Mesodermal cell (in vitro differentiated cells): ENCODE measurements at regions not wholly inside any gene's neighbourhood (a gene's known extent, or its start where the extent isn't known, plus 50 kb on each side); places are given as distances from the start of the nearest gene placed in this dataset.

Experiments used
- H3K27ac ChIP-seq: 2 replicates; pipeline ENCODE4 v1.7.0; 2013; ENCODE audit warnings: mild to moderate bottlenecking, low read depth, low read length, moderate library complexity; ENCODE audit not compliant: severe bottlenecking
- H3K36me3 ChIP-seq: 2 replicates; pipeline ENCODE4 v1.7.1; 2013; ENCODE audit warnings: mild to moderate bottlenecking, low read length, moderate library complexity; ENCODE audit not compliant: control insufficient read depth, insufficient read depth
- H3K4me1 ChIP-seq: one replicate; pipeline ENCODE4 v1.7.1; 2013; ENCODE audit warnings: mild to moderate bottlenecking, low read length; ENCODE audit not compliant: insufficient read depth, control insufficient read depth, poor library complexity, severe bottlenecking
- H3K4me3 ChIP-seq: 2 replicates; pipeline ENCODE4 v1.7.0; 2013; ENCODE audit warnings: low read length, control low read depth, mild to moderate bottlenecking; ENCODE audit not compliant: insufficient read depth, poor library complexity, severe bottlenecking; ENCODE audit errors: extremely low read depth
- H3K9me3 ChIP-seq: 2 replicates; pipeline ENCODE4 v1.7.1; 2013; ENCODE audit warnings: mild to moderate bottlenecking, low read length, moderate library complexity; ENCODE audit not compliant: control insufficient read depth
- WGBS, 2 experiments: methylation state at CpG; one replicate each; pipeline ENCODE4 v1.1.5; 2013; ENCODE audit warnings: missing lambda C conversion rate in 2 of 2; ENCODE audit not compliant: insufficient coverage in 2 of 2; 5-methylcytosine and 5-hydroxymethylcytosine counted together

DNA sequence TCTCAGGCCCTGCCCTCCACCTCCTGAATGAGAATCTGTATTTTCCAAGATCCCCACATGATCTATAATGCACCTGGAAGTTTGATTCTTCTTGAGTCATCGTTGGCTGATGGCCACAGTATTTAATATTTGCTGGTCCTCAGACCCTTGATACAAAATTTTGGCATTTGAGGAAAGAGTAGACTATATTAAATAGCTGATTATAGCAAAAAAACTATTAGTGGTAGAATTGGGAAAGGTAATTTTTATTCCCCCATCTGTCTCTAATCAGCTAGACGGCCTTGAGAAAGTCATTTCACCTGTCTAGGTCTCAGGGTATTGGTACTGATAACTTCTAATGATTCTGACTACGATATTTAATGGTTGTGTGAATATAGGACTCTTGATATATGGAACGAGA lies 176.8 kb downstream of the BMP2 start:
- H3K36me3 ChIP-seq: no peaks in the 10 kb centered on the region
- whole genome bisulfite sequencing, 2 experiments: 100% methylated on average over 1 of the region's 4 CpGs; no CpG with 5 or more reads in 1 of the 2 experiments
- no peak overlapping the region for H3K4me3 ChIP-seq
- H3K27ac ChIP-seq: no peak overlapping the region
- H3K4me1 ChIP-seq: no peaks in the 10 kb centered on the region
- H3K9me3 ChIP-seq: no peaks in the 10 kb centered on the region

DNA sequence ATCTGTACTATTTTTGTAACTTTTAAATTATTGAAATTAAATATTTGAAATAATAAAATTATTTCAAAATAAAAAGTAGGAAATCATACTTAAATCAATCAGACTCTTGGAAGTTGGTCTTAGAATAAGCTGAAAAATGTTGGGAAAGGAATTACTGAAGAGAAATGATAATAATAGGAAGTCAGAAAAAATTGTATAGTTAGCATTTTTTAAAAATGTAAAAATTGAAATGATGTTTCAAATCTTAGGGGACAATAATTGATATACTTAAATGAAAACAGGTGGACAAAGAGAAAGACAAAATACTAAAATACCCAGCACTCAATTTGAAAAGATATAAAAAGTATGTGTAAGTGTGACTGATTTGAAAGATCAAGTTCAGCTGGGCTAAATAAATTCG lies 186.1 kb downstream of the BMP2 start:
- Histone ChIP-seq H3K27ac (no peak overlapping the region), H3K4me3 (no peak overlapping the region), H3K36me3 (no peaks in the 10 kb centered on the region), H3K4me1 (peaks cover 8% of the 10 kb centered on the region), H3K9me3 (peaks cover 12% of the 10 kb centered on the region)
- WGBS, 2 experiments: no CpG with 5 or more reads among the region's 1 CpG

GRCh38 chr20:6954219-6954618 lies 186.7 kb downstream of the BMP2 start:
- no peaks in the 10 kb centered on the region for H3K36me3 ChIP-seq
- H3K9me3 ChIP-seq: peaks cover 12% of the 10 kb centered on the region
- H3K4me3 ChIP-seq: no peak overlapping the region
- H3K4me1 ChIP-seq: peaks cover 8% of the 10 kb centered on the region
- no peak overlapping the region for H3K27ac ChIP-seq
- WGBS, 2 experiments: 80 to 100% methylated on average over 1 to 2 of the region's 2 CpGs

DNA sequence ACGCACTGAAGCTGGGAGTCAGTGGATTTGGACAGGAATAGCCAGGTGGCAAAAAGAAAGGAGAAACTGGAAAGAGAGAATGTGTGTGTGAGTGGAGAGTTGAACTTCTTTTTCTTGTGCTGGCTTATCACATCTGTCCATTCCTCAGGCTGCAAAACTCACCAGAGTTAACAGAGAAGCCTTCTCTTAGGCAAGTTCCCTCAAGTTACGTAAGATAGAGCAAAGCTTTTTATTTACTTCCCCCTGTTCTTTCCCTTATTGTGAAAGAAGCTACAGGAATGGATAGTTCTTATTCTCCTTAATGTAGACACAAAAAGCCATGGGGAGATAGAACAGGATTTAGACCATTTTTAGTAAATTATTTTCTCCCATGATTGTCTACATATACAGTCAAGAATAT lies 188.6 kb downstream of the BMP2 start:
- H3K27ac ChIP-seq: no peak overlapping the region
- H3K4me1 ChIP-seq: peaks cover 8% of the 10 kb centered on the region
- WGBS, 2 experiments: 80 to 100% methylated on average over 1 of the region's 2 CpGs
- H3K4me3 ChIP-seq: no peak overlapping the region
- H3K36me3 ChIP-seq: no peaks in the 10 kb centered on the region
- H3K9me3 ChIP-seq: peaks cover 12% of the 10 kb centered on the region

DNA sequence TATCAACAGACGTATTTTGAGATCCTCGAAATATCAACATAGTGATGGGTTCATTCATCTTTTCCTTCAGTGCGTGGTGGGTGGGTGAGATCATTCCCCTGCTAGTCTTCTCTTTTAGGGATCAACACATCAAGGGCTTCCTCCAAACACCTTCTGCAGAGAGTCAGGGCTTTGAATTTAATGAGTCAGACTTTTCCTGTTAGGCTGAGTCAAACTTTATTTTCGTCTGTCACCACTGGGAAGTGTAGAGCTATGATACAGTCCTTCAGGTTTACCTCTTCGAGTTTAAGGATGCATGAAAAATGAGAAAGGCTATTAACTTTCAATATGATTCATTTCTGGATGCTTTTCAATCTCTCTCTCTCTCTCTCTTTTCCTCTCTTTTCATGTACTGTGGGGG lies 189.1 kb downstream of the BMP2 start:
- Histone ChIP-seq H3K36me3 (no peaks in the 10 kb centered on the region), H3K27ac (no peak overlapping the region), H3K4me3 (no peak overlapping the region), H3K9me3 (peaks cover 10% of the 10 kb centered on the region), H3K4me1 (peaks cover 8% of the 10 kb centered on the region)
- 25 to 55% methylated on average over 1 to 2 of the region's 5 CpGs for WGBS, 2 experiments

DNA sequence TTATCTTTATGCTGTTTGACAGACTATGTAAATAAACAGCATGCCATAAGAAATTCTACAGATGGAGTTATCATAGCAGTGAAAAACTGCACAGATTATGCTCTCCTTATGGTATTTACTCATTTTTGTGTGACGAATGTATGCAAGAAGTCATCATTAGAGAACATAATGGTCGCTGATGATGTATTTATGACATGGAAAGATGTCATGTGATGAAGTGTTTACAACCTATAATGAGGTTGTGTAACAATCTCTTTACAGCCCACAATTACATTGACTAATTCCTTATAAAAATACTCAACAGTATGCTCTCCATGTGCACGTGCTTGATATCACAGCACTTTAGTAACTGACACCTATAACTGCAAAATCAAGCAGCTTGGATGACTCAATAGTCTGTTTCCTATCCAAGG lies 192.4 kb downstream of the BMP2 start:
- WGBS, 2 experiments: 100% methylated on average over 1 of the region's 3 CpGs
- Histone ChIP-seq H3K27ac (no peak overlapping the region), H3K9me3 (no peaks in the 10 kb centered on the region)

GRCh38 chr20:6966721-6967120 lies 199.2 kb downstream of the BMP2 start:
- H3K9me3 ChIP-seq: no peaks in the 10 kb centered on the region
- WGBS, 2 experiments: 100% methylated on average over 1 of the region's 1 CpG; no CpG with 5 or more reads in 1 of the 2 experiments
- H3K27ac ChIP-seq: no peak overlapping the region
- no peak overlapping the region for H3K4me3 ChIP-seq
- no peaks in the 10 kb centered on the region for H3K36me3 ChIP-seq
- H3K4me1 ChIP-seq: no peaks in the 10 kb centered on the region

More for the DNA sequence above, 192.4 kb downstream of the BMP2 start:
- Histone ChIP-seq H3K4me3 (no peak overlapping the region), H3K4me1 (peaks cover 8% of the 10 kb centered on the region), H3K36me3 (no peaks in the 10 kb centered on the region)

DNA sequence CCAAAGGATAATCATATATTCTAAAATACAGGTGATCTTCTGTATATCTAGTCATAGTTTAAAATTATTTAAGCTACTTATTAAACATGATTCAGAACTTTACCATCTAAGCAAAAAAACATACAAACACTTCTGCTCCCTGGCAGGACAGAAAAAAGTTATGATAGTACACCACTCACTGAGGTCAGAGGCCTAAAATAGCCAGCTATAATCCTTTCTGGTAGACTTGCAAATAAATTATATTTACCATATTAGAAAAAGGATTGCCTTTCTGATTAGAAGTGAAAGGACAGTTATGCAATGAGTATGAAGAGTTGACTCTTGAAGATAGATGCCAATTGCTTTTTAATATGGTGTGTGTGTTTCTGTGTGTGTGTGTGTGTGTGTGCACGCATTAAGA lies 207.4 kb downstream of the BMP2 start:
- Histone ChIP-seq H3K9me3 (peaks cover 5% of the 10 kb centered on the region), H3K27ac (no peak overlapping the region), H3K36me3 (no peaks in the 10 kb centered on the region), H3K4me1 (no peaks in the 10 kb centered on the region), H3K4me3 (no peak overlapping the region)
- 100% methylated on average over 1 of the region's 1 CpG; no CpG with 5 or more reads in 1 of the 2 experiments for WGBS, 2 experiments

GRCh38 chr20:6975311-6975710 lies 207.8 kb downstream of the BMP2 start:
- no peak overlapping the region for H3K27ac ChIP-seq
- no peak overlapping the region for H3K4me3 ChIP-seq
- H3K4me1 ChIP-seq: no peaks in the 10 kb centered on the region
- no peaks in the 10 kb centered on the region for H3K36me3 ChIP-seq
- H3K9me3 ChIP-seq: peaks cover 5% of the 10 kb centered on the region
- no CpG with 5 or more reads among the region's 1 CpG for WGBS, 2 experiments

- H3K27ac ChIP-seq: no peak overlapping the region
- H3K9me3 ChIP-seq: peaks cover 5% of the 10 kb centered on the region
- H3K36me3 ChIP-seq: no peaks in the 10 kb centered on the region
- no peak overlapping the region for H3K4me3 ChIP-seq
- H3K4me1 ChIP-seq: no peaks in the 10 kb centered on the region
- WGBS, 2 experiments: 90 to 100% methylated on average over 1 to 2 of the region's 3 CpGs
Measured at GRCh38 chr20:6976106-6976900, 208.8 kb downstream of the BMP2 start.

DNA sequence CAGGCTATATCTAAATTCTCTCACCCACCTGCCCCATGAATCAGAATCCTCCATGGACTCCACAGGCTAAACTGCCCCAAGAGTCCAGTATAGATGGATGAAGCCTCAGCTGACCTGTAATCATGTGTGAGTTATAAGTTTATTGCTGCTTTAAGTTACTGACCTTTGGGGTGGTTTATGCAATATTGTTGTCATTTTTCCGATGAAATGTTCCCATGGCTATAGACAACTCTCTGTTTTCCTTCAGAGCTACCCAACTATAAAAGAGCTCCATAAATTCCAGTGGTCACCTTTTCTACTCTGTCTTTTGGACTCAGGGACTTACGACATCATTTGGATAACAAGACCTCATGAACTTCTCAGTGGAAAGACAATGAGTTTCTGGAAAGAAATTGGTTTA lies 212.1 kb downstream of the BMP2 start:
- Histone ChIP-seq H3K4me3 (no peak overlapping the region), H3K9me3 (peaks cover 5% of the 10 kb centered on the region), H3K4me1 (no peaks in the 10 kb centered on the region), H3K27ac (no peak overlapping the region), H3K36me3 (no peaks in the 10 kb centered on the region)
- 100% methylated on average over 1 of the region's 2 CpGs; no CpG with 5 or more reads in 1 of the 2 experiments for WGBS, 2 experiments
